Neuronal stem cell (in vitro differentiated cells): ENCODE measurements at regions not wholly inside any gene's neighbourhood (a gene's known extent, or its start where the extent isn't known, plus 50 kb on each side); places are given as distances from the start of the nearest gene placed in this dataset.
A peak's percentile ranks its signal among the peaks of the same experiment; 100 is the strongest.

Experiments used
- DNase-seq: peaks from one replicate; pipeline ENCODE4 v3.0.0-alpha.2; 2013; ENCODE audit warnings: low spot score
- H2AFZ ChIP-seq: one replicate; pipeline ENCODE4 v1.6.1; 2013; ENCODE audit warnings: mild to moderate bottlenecking, low read length, inconsistent platforms
- H2AK5ac ChIP-seq: 2 replicates; pipeline ENCODE4 v1.6.1; 2013; ENCODE audit warnings: low read depth, mild to moderate bottlenecking, inconsistent platforms, low read length, moderate library complexity, mixed read lengths
- H2BK120ac ChIP-seq: 2 replicates; pipeline ENCODE4 v1.6.1; 2013; ENCODE audit warnings: low read depth, mild to moderate bottlenecking, inconsistent platforms, low read length, moderate library complexity, mixed read lengths
- H2BK12ac ChIP-seq: one replicate; pipeline ENCODE4 v1.6.1; 2013; ENCODE audit warnings: low read length, inconsistent platforms
- H2BK15ac ChIP-seq: 2 replicates; pipeline ENCODE4 v1.6.1; 2013; ENCODE audit warnings: mild to moderate bottlenecking, low read length, inconsistent platforms, mixed read lengths
- H2BK5ac ChIP-seq: one replicate; pipeline ENCODE4 v1.6.1; 2013; ENCODE audit warnings: inconsistent platforms, mild to moderate bottlenecking, low read length, moderate library complexity
- H3K14ac ChIP-seq: one replicate; pipeline ENCODE4 v1.6.1; 2013; ENCODE audit warnings: low read length, inconsistent platforms
- H3K18ac ChIP-seq: 2 replicates; pipeline ENCODE4 v1.6.1; 2013; ENCODE audit warnings: low read length, inconsistent platforms
- H3K23ac ChIP-seq: 2 replicates; pipeline ENCODE4 v1.6.1; 2013; ENCODE audit warnings: low read depth, mild to moderate bottlenecking, mixed read lengths, low read length, inconsistent platforms; ENCODE audit not compliant: poor library complexity
- H3K27ac ChIP-seq: replicated peaks from 3 replicates; pipeline ENCODE4 v1.5.1; 2013; ENCODE audit warnings: low read length, inconsistent platforms
- H3K27me3 ChIP-seq, 3 experiments: 2 replicates each; pipeline ENCODE4 v1.6.1; 2013; ENCODE audit warnings: low read length in 3 of 3, mild to moderate bottlenecking in 2 of 3, inconsistent platforms in 1 of 3, low read depth in 1 of 3, mixed read lengths in 1 of 3, moderate library complexity in 1 of 3; ENCODE audit not compliant: control insufficient read depth in 3 of 3, insufficient read depth in 3 of 3
- H3K36me3 ChIP-seq, 2 donors: replicated peaks in 1 of 2; 2 replicates each; pipeline ENCODE4 v1.6.1; 2013; ENCODE audit warnings: low read length in 2 of 2; ENCODE audit not compliant: control insufficient read depth in 2 of 2, insufficient read depth in 2 of 2
- H3K4ac ChIP-seq: 2 replicates; pipeline ENCODE4 v1.6.1; 2013; ENCODE audit warnings: inconsistent platforms, mild to moderate bottlenecking, low read length, moderate library complexity
- H3K4me1 ChIP-seq, 2 donors: 1 replicate in 1 of 2; 2 replicates in 1 of 2; pipeline ENCODE4 v1.6.1; 2013; ENCODE audit warnings: low read length in 2 of 2, low read depth in 1 of 2; ENCODE audit not compliant: control insufficient read depth in 2 of 2, insufficient read depth in 1 of 2
- H3K4me2 ChIP-seq: one replicate; pipeline ENCODE4 v1.6.1; 2013; ENCODE audit warnings: mild to moderate bottlenecking, low read length, inconsistent platforms; ENCODE audit not compliant: insufficient read depth, poor library complexity, severe bottlenecking
- H3K4me3 ChIP-seq, 2 donors: 2 replicates each; pipeline ENCODE4 v1.5.1; 2013; ENCODE audit warnings: low read length in 2 of 2, mild to moderate bottlenecking in 2 of 2, inconsistent platforms in 1 of 2, moderate library complexity in 1 of 2
- H3K79me1 ChIP-seq: one replicate; pipeline ENCODE4 v1.6.1; 2013; ENCODE audit warnings: low read depth, mild to moderate bottlenecking, inconsistent platforms, low read length, moderate library complexity
- H3K9ac ChIP-seq: one replicate; pipeline ENCODE4 v1.6.1; 2013; ENCODE audit warnings: mild to moderate bottlenecking, low read depth, low read length, inconsistent platforms; ENCODE audit not compliant: poor library complexity
- H3K9me3 ChIP-seq, 2 donors: replicated peaks in 1 of 2; 2 replicates each; pipeline versions ENCODE3 to v1.6.1; 2013; ENCODE audit warnings: low read length in 2 of 2, mild to moderate bottlenecking in 2 of 2, inconsistent platforms in 1 of 2, low read depth in 1 of 2, mixed read lengths in 1 of 2, moderate library complexity in 1 of 2; ENCODE audit not compliant: control insufficient read depth in 2 of 2, insufficient read depth in 1 of 2
- H4K8ac ChIP-seq: one replicate; pipeline ENCODE4 v1.6.1; 2013; ENCODE audit warnings: low read depth, mild to moderate bottlenecking, inconsistent platforms, low read length, moderate library complexity
- H4K91ac ChIP-seq: one replicate; pipeline ENCODE4 v1.6.1; 2013; ENCODE audit warnings: low read length, low read depth, mild to moderate bottlenecking, inconsistent platforms; ENCODE audit not compliant: poor library complexity
- WGBS, 2 donors: extraction: QIAGEN DNeasy Blood & Tissue Kit; methylation state at CpG; one replicate each; pipeline ENCODE4 v1.1.7; 2013; ENCODE audit warnings: missing lambda C conversion rate in 2 of 2, mixed read lengths in 1 of 2; ENCODE audit not compliant: insufficient read length in 2 of 2, insufficient replicate concordance in 1 of 2; ENCODE audit errors: extremely low coverage in 2 of 2; 5-methylcytosine and 5-hydroxymethylcytosine counted together

DNA sequence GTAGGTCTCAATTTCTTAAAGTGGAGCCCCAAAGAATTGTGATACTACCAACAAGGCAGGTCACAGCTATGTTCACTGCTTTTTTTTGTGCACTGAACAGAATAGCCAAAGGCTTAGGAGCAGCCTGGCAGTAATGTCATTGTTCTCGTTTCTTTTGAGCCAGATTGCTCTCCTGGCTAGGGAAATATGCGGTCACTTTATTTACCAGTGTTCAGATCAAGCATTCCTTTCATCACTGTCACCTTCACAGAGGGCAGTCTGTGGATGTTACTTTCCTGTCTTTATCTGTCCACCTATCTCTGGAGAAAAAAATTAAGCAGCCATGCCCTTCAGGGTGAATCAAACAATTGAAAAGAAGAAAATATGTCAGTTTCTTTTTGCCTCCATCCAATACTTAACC, 159.6 kb downstream of the BTG1 start:
- no peak overlapping the region for H3K4ac ChIP-seq
- no peak overlapping the region for H2BK120ac ChIP-seq
- no peak overlapping the region for H2BK12ac ChIP-seq
- H3K23ac ChIP-seq: no peak overlapping the region
- H2AK5ac ChIP-seq: no peak overlapping the region
- H2BK5ac ChIP-seq: no peak overlapping the region
- no peak overlapping the region for H4K91ac ChIP-seq
- H3K79me1 ChIP-seq: no peaks in the 10 kb centered on the region
- H4K8ac ChIP-seq: no peak overlapping the region
- no peak overlapping the region for H3K9ac ChIP-seq
- H3K4me1 ChIP-seq: peaks cover 19 to 26% of the 10 kb centered on the region in 2 donors
- peak overlapping the region; percentile 30 for H2AFZ ChIP-seq
- H3K18ac ChIP-seq: no peak overlapping the region
- no peak overlapping the region for H3K4me3 ChIP-seq
- no peak overlapping the region for H3K4me2 ChIP-seq
- no peaks in the 10 kb centered on the region for H3K9me3 ChIP-seq
- DNase-seq: peak; percentile 15
- no CpG with 5 or more reads among the region's 2 CpGs for WGBS, 2 donors
- no peak overlapping the region for H3K14ac ChIP-seq
- H3K27me3 ChIP-seq: no peaks in the 10 kb centered on the region
- no peak overlapping the region for H2BK15ac ChIP-seq
- H3K36me3 ChIP-seq: no peaks in the 10 kb centered on the region
- H3K27ac ChIP-seq: no peak overlapping the region

DNA sequence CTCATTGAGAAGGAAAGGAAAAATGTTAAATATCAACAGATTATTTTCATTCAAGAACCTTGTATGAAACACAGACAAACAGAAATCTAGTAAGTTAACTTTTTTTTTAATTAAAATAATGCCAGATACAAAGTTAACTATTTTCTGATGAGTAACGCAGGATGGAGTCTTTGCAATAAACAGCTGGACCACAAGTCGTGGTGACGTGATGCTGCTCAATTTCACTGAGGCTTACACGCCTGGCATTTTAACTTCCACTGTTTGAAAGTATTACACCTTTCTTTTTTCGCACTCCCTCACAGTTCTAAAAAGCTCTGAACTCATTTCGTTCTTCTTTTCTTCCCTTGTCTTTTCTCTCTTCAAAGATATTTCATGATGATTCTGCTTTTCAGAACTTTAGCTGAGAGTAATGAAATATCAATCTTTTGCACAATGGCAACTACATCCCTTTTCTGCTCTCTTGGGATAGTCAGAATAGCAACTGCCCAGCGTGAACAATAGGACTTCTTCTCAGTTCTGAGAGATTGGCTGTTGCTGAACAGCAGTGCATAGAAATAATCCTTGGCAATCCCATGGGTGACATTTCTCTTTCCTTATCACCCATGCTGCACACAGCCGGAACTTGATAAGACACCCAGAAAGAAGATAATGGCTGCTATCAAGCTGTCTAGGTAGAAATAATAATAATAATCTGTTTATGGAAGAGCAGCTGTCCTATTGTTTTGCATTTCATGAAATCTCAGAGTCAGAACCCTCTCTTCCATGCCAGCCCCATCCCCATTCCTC, 160.5 kb downstream of the BTG1 start:
- no peak overlapping the region for H2AFZ ChIP-seq
- peaks cover 19 to 26% of the 10 kb centered on the region in 2 donors for H3K4me1 ChIP-seq
- H3K4ac ChIP-seq: no peak overlapping the region
- H3K4me3 ChIP-seq: no peak overlapping the region
- H3K27ac ChIP-seq: no peak overlapping the region
- no peak overlapping the region for H4K91ac ChIP-seq
- no peak overlapping the region for H3K4me2 ChIP-seq
- H3K9ac ChIP-seq: no peak overlapping the region
- no peak overlapping the region for H3K23ac ChIP-seq
- no peak overlapping the region for H4K8ac ChIP-seq
- DNase-seq: no peak
- H3K9me3 ChIP-seq: no peaks in the 10 kb centered on the region
- H3K27me3 ChIP-seq: no peaks in the 10 kb centered on the region
- no peaks in the 10 kb centered on the region for H3K79me1 ChIP-seq
- no peaks in the 10 kb centered on the region for H3K36me3 ChIP-seq
- no peak overlapping the region for H3K14ac ChIP-seq
- no peak overlapping the region for H2BK15ac ChIP-seq
- H2AK5ac ChIP-seq: no peak overlapping the region
- H2BK120ac ChIP-seq: no peak overlapping the region
- WGBS, 2 donors: no CpG with 5 or more reads among the region's 8 CpGs
- no peak overlapping the region for H2BK12ac ChIP-seq
- no peak overlapping the region for H2BK5ac ChIP-seq
- no peak overlapping the region for H3K18ac ChIP-seq

DNA sequence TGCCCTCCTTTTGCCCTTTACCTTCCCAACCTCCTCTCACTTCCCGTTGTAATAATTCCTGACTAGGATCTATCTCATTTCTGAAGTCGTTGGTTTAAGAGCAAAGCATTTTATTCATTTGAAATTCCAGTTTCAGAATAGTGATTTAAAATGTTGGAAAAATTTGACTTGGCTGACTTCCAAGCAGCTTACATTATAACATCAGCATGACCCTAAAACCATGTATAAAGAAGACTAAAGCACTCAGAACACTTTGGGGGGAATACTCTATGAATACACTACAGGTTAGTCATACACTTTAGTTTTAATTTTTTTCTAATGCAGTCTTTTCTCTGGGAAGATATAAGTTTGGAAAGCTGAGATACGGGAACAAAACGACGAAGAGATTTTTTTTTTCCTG, 161.1 kb downstream of the BTG1 start:
- no peaks in the 10 kb centered on the region for H3K36me3 ChIP-seq
- no CpG with 5 or more reads among the region's 5 CpGs for WGBS, 2 donors
- H3K23ac ChIP-seq: no peak overlapping the region

DNA sequence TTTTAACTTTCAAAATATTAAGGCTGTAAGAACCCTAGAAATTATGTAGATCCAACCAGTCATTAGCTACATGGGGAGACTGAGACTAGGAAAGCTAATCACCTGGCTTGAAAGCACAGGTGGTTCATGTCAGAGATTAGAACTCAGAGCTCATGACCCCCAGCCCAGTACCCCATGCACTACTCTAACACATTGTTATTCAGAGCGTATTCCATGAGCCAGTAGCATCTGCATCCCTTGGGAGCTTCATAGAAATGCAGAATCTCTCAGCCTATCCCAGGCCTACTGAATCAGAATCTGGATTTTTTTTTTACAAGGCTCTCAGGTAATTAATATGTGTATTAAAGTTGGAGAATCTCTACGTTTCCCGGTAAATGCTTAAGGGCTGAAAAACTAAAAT, 161.7 kb downstream of the BTG1 start:
- H3K4me1 ChIP-seq: peaks cover 19 to 26% of the 10 kb centered on the region in 2 donors
- H3K36me3 ChIP-seq: no peaks in the 10 kb centered on the region
- no peak overlapping the region for H4K91ac ChIP-seq
- no peak overlapping the region for H2BK15ac ChIP-seq
- no peak overlapping the region for H3K4ac ChIP-seq
- no peaks in the 10 kb centered on the region for H3K27me3 ChIP-seq
- H2AFZ ChIP-seq: no peak overlapping the region
- no peak overlapping the region for H2AK5ac ChIP-seq
- no peak overlapping the region for H2BK5ac ChIP-seq
- no peak overlapping the region for H3K14ac ChIP-seq
- H3K4me2 ChIP-seq: no peak overlapping the region
- H3K79me1 ChIP-seq: no peaks in the 10 kb centered on the region
- H4K8ac ChIP-seq: no peak overlapping the region
- no peak overlapping the region for H2BK120ac ChIP-seq
- no peak overlapping the region for H2BK12ac ChIP-seq
- H3K27ac ChIP-seq: no peak overlapping the region
- no peak overlapping the region for H3K23ac ChIP-seq
- no peaks in the 10 kb centered on the region for H3K9me3 ChIP-seq
- no CpG with 5 or more reads among the region's 3 CpGs for WGBS, 2 donors
- no peak for DNase-seq
- H3K9ac ChIP-seq: no peak overlapping the region
- H3K18ac ChIP-seq: no peak overlapping the region
- H3K4me3 ChIP-seq: no peak overlapping the region

More for the DNA sequence above, 161.1 kb downstream of the BTG1 start:
- Histone ChIP-seq H3K14ac (no peak overlapping the region), H3K9ac (no peak overlapping the region), H3K27me3 (no peaks in the 10 kb centered on the region), H2BK12ac (no peak overlapping the region), H2AFZ (no peak overlapping the region), H3K4me1 (peaks cover 19 to 26% of the 10 kb centered on the region in 2 donors), H3K79me1 (no peaks in the 10 kb centered on the region), H2BK120ac (no peak overlapping the region), H3K18ac (no peak overlapping the region), H3K4ac (no peak overlapping the region), H4K8ac (no peak overlapping the region), H4K91ac (no peak overlapping the region), H2BK5ac (no peak overlapping the region), H2BK15ac (no peak overlapping the region), H3K9me3 (no peaks in the 10 kb centered on the region), H3K27ac (no peak overlapping the region), H3K4me2 (no peak overlapping the region), H3K4me3 (no peak overlapping the region), H2AK5ac (no peak overlapping the region)
- no peak for DNase-seq
